Effector CD4-positive, alpha-beta T cell (primary cell): ENCODE measurements at regions not wholly inside any gene's neighbourhood (a gene's known extent, or its start where the extent isn't known, plus 50 kb on each side); places are given as distances from the start of the nearest gene placed in this dataset.

ENCODE experiments used
- DNase-seq: peaks from one replicate; pipeline ENCODE4 v3.0.0-alpha.2; 2020

DNA sequence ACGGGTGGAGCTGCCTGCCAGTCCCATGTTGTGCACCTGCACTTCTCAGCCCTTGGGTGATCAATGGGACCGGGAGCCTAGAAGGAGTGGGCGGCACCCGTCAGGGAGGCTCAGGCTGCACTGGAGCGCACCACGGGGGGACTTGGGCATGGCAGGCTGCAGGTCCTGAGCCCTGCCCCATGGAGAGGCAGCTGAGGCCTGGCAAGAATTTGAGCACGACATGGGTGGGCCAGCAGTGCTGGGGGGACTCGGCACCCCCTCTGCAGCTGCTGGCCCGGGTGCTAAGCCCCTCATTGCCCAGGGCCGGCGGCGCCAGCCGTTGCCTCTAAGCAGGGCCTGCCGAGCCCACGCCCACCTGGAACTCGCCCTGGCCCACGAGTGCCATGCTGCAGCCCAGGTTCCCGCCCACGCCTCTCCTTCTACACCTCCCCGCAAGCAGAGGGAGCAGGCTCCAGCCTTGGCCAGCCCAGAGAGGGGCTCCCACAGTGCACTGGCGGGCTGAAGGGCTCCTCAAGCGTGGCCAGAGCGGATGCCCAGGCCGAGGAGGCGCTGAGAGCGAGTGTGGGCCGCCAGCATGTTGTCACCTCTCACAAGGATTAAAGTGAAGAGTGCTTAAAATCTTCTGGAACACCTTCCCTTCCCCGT is 372.0 kb downstream of the ETS1 start:
- no peak for DNase-seq

- DNase-seq = no peak
These were observed 373.1 kb downstream of the ETS1 start for GRCh38 chr11:128214263-128214662.

GRCh38 chr11:128213461-128213860 is 373.9 kb downstream of the ETS1 start:
- no peak for DNase-seq

DNA sequence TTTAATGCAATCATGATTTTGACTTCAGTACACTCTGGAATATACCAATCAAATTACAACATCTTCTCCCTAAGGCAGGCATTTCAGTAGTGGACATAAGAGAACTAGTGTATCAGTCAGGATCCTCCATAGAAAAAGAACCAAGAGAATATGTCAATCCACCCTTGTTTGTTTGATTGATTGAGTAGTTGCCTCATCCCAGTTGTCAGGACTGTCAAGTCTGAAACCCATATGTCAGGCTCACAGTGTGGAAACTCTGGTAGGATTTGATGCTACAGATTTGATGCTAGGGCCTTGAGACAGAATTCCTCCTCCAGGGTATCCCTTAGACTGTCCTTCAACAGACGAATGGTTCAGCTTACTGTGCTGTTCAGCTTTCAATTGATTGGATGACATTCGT is 375.0 kb downstream of the ETS1 start:
- no peak for DNase-seq

GRCh38 chr11:128210148-128210940 is 377.0 kb downstream of the ETS1 start:
- DNase-seq = no peak

DNA sequence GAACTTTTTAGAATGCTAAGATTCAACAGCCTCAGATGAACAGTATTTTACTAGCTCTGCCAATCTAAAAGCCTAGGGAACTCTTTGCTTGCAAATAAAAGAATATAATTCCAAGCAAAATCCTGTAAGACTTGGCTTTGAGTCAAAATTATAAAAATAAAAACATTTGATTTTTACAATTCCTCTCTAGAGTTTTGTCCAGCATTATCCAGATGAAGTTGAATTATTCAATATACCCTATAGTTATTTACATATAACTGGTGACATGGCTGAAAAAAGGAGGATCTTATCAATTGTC is 378.3 kb downstream of the ETS1 start:
- no peak for DNase-seq

DNA sequence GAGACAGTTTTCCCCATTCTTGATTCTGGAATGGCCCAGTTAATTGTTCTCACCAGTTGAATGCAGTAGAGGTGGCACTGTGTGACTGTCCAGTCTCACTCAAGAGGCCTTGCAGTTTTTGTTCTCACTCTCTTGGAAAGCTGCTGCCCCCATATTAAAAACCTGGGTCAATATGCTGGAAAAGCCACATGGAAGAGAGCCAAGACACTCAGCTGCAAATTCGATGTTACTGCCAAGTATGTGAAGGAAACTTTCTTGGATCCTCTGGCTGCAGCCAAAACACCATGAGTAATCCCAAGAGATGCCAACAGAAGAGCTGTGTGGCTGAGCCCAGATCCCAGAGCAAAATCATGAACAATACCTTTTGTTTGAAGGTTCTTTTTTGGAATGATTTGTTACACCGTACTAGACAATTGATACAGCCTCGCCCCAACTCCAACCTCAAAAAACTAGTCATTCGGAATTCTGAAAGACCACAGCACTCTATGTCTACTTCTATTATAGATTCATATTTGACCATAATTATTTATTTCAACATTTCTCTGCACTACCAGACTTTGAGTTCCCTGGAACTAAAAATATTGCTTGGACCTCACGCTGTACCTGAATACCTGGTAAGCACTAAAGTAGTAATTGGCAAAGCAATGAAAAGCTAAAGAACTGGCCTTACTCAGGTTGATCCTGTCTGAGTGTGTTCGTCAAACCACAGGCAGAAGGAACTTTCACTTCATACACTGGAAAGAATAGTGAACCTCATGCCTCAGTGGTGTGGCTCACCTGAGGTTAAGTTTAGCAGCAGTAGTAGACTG is 378.8 kb downstream of the ETS1 start:
- no peak for DNase-seq

GRCh38 chr11:128207861-128208321 is 379.5 kb downstream of the ETS1 start:
- DNase-seq = no peak

- DNase-seq = no peak
These were observed 380.9 kb downstream of the ETS1 start for GRCh38 chr11:128206461-128206860.

- DNase-seq = no peak
These were observed 381.6 kb downstream of the ETS1 start for GRCh38 chr11:128205796-128206195.

DNA sequence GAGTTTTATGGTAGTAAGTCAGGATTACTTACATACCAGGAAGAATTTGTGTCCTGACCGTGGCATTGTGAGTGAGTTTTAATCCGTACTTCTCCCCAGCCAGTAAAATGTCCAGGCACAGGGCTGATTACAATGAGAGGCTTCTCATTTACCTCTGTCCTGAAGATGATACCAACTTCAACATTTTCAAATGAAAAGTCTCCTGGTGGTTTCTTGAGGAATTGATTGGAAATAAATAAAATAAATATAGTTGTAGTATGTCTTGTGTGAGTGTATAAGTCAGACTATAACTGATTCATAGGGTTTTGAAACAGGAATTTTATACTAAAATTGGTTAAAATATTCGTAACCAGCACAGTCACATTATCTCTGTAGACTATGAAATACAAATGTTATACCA is 382.5 kb downstream of the ETS1 start:
- no peak for DNase-seq

- DNase-seq = no peak
These were observed 385.6 kb downstream of the ETS1 start for GRCh38 chr11:128201801-128202200.

DNA sequence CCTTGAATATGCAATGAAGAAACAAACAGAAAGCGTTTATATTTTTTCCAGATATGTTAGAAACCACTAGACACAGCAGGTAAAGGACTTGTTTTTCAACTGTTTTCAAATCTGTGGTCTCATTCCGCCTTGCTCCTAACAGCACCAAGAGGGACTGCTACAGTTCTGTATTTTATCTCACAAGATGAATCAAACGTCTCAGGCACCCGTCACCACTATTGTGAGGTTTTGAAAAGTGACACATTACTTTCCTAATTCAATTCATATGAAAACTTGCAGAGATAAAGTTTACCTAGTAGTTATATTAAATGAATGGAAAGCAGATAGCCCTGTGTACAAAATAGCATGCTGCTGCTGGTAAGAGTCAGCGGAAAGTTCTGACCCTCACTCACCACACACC is 386.3 kb downstream of the ETS1 start:
- no peak for DNase-seq

- no peak for DNase-seq
These were observed 386.9 kb downstream of the ETS1 start for GRCh38 chr11:128200467-128200866.

GRCh38 chr11:128198216-128198772 is 389.1 kb downstream of the ETS1 start:
- no peak for DNase-seq

GRCh38 chr11:128196235-128196634 is 391.1 kb downstream of the ETS1 start:
- no peak for DNase-seq

DNA sequence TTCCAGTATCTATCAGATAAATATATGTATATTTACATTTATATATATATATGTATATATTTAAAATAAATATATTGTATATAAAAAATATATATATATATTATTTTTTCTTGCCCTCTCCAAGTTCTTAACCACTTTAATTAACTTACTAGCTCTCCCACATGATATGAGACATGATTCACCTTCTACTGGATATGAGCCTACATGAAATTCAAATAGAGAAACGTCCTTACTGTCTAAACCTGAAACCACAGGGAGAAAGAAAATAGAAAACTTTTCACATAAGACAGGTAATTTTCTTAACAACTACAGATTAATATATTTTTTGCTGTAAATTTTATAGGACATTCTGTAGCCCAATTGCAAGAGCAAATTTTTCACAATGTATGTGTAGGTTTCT is 391.6 kb downstream of the ETS1 start:
- DNase-seq = no peak

- peak; percentile 22 for DNase-seq
These were observed 392.2 kb downstream of the ETS1 start for GRCh38 chr11:128195057-128195751.

DNA sequence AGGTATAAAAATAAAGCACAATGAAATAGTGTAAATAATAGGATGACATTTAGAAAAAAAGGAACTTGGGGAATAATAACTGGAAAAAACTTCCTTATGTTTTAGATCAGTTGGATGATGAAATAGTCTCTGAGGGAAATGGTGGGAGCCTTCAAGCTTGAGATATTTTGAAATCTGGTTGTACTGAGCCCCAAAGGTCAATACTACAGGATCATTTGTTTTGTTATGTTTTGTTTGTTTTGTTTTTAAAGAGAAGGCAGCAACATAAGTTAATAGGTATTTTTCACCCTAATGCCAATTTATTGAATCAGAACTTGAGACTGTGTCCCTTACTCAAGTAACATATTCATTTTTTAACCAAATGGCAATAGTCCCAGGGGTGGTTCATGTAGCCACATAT is 393.1 kb downstream of the ETS1 start:
- no peak for DNase-seq

DNA sequence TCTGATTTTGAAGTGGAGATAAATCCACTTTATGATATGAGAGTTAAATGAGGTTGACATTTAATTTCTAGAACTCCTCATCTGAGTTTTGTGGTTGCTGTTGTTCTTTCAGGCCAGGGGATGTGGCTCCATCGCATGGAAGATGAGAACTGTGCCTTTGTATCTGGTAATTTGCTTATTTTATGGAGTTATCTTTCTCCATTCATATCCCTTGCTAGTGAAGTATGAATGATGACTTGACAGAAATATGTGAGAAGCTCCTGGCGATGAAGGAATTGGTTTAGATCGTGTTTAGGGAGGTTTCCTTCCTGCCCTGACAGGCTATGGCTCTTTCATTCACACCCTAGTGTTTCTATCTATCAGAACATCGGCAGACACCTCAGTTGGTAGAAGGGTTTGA is 393.7 kb downstream of the ETS1 start:
- DNase-seq = no peak

DNA sequence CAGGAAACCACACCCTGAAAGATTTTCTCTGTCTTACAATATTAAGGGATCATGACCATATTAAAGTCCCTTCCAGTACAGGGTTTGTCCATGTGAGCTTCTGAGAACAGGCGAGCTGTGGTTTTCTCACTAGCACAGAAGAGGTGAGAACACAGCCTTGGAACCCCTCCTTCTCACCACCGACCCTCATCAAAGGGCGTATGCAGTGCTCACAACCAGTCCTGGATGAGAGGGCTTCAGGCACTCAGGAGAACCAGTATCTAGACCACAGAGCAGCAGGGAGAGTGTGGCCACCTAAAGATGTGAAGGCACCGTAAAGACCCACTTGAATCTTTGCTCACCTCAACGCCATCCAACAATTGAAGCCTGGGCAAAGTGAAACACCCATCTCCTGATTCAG is 397.0 kb downstream of the ETS1 start:
- no peak for DNase-seq

DNA sequence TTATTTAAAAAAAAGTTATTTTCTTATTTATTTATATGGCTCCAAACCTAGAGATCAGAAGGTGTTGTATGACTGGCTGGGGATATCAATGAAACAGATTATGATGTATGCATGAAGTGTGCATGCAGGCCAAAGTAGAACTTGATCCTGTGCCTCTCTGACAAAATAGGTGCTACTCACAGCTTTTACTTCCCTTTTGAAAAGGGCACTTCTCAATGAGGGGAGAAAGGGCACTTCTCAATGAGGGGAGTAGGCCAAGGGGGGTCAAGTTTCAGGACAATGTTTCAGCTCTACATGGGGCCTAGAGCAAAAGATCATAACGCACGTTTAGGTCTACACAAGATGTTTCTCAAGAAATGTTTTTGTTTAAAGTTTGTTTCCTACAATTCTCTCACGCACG is 397.5 kb downstream of the ETS1 start:
- no peak for DNase-seq
